HG02938 (cell line): ENCODE measurements at regions not wholly inside any gene's neighbourhood (a gene's known extent, or its start where the extent isn't known, plus 50 kb on each side); places are given as distances from the start of the nearest gene placed in this dataset.
A peak's percentile ranks its signal among the peaks of the same experiment; 100 is the strongest.
"Not testable (repeated sequence)": the region's sequence is repeated elsewhere in the genome, so short reads cannot be mapped to it uniquely, and the experiment has no call there.

Experiments
- ATAC-seq: cut with Tn5 transposase; IDR thresholded peaks from one replicate; pipeline ENCODE4 v1.9.1; 2021; ENCODE audit warnings: mild to moderate bottlenecking, moderate library complexity; ENCODE audit not compliant: unreplicated experiment

GRCh38 chr10:29734962-29735627 lies 100.3 kb upstream of the SVIL start:
- peak; percentile 45 for ATAC-seq

GRCh38 chr10:29734640-29734961 lies 99.8 kb upstream of the SVIL start:
- no peak for ATAC-seq

DNA sequence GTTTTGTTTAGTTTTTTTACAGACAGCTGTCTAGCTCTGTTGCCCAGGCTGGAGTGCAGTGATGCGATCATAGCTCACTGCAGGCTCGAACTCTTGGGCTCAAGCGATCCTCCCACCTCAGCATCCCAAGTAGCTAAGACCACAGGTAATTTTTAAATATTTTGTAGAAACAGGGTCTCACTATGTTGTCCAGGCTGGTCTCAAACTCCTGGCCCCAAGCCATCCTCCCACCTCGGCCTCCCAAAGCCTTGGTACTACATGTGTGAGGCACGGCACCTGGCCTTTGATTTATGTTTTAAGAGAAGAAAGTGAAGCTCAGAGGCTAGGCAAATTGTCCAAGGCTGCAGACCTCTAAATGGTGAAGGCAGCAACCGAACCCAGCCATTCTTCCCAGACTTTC lies 98.6 kb upstream of the SVIL start:
- ATAC-seq = no peak

DNA sequence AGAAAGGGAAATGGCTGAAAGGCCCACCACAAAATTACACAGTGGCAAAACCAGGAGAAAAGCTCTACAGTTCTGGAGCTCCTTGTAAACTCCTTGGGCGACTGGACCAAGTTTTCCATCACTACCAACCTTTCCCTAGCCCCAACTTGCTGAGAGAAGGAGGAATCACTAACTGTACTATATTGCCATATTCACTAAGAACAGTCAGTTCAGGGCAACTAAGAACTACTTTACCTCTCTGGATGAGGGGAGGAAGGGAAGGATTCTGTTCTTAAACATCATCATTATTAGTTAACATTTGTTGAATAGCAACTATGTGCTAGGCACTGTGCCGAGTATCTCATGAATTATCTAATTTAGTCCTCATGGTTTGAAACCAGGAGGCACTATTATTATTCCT lies 98.1 kb upstream of the SVIL start:
- no peak for ATAC-seq

DNA sequence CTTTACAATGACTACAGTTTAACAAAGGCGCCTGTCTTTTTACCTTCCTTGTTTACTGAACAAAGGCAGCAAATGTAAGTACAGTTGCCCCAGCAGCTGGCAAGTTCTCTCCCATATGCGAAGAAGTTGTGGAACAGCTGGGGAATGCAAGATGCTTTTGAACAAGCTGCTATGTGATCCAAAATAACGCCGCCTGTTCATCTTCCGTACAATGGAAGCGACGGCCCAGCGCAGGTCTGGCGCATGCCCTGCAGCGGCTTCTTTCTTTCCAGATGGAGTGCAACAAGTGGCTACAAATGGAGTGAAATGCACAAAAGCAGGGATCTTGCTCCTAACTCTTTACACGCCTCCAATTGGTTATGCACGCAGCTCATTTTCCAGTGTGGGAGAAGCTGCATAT lies 97.0 kb upstream of the SVIL start:
- ATAC-seq = no peak

- no peak for ATAC-seq
Observed at GRCh38 chr10:29730969-29731368, 96.2 kb upstream of the SVIL start.

DNA sequence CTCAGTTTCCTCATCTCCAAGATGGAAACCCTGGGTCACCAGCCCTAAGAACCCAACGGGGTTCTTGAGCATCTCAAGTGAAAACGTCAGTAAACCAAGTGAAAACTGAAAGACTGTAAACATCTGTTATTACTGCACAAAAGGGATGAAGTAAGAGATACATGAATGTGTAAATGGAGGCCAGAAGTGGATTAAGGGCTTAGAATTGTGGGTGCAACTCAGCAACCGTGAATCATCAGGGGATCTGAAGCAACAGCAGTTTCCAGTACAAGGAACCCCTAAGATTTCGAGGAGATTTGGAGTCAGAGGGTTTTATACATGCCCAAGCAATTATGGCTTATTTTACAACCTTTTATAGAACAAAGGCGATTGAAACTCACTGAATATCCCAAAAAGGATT lies 95.7 kb upstream of the SVIL start:
- no peak for ATAC-seq

- ATAC-seq = no peak
Observed at GRCh38 chr10:29728541-29729049, 93.8 kb upstream of the SVIL start.

DNA sequence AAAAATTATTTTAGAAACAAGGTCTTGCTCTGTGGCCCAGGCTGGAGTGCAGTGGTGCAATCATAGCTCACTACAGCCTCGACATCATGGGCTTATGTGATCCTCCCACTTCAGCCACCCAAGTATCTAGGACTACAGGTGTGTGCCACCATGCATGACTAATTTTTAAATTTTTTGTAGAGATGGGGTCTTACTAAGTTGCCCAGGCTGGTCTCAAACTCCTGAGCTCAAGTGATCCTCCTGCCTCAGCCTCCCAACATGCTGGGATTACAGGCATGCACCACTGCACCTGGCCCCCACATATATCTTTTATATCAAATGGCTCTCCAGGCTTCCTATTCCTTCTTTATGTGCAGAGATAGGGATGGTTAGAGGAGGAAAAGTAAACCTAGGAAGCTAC lies 91.2 kb upstream of the SVIL start:
- ATAC-seq = not testable (repeated sequence)

- no peak for ATAC-seq
Observed at GRCh38 chr10:29725133-29725720, 90.5 kb upstream of the SVIL start.

DNA sequence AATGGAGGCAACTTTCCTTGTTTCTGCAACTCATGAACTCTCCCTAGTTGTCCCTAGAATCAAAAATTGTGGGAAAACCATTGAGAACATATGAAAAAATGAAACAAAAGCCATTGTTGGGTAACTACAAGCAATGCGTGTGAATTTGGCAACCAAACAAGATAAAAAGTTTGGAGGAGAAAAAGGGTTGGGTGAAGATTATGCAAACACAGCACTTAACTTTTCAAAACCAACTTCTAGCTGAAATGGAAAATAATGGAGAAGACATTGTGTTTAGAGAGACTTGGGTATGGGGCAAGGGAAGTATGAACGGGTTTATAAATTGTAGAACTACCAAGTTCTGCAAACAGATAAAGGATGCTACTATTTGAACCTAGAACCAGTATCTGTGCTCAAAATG lies 89.0 kb upstream of the SVIL start:
- no peak for ATAC-seq

DNA sequence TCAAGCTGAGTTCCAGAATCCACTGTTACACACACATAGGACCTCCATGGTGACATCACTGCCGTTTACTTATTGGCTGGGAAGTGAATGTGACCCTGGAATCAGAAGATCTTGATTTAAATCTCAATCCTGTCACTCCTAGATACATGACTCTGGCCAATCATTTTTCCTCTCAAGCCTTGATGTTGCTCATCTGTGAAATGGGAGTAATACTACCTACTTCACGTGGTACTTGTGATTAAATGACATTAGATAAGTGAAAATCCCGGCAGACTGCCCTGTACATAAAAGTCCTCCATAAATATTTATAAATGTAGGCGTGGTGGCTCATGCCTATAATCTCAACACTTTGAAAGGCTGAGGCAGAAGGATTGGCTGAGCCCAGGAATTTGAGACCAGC lies 88.0 kb upstream of the SVIL start:
- ATAC-seq = no peak

GRCh38 chr10:29720149-29720548 lies 85.4 kb upstream of the SVIL start:
- ATAC-seq = no peak

GRCh38 chr10:29719281-29719675 lies 84.5 kb upstream of the SVIL start:
- no peak for ATAC-seq

- ATAC-seq = no peak
Observed at GRCh38 chr10:29715296-29715695, 80.5 kb upstream of the SVIL start.

- no peak for ATAC-seq
Observed at GRCh38 chr10:29714096-29714874, 79.5 kb upstream of the SVIL start.

DNA sequence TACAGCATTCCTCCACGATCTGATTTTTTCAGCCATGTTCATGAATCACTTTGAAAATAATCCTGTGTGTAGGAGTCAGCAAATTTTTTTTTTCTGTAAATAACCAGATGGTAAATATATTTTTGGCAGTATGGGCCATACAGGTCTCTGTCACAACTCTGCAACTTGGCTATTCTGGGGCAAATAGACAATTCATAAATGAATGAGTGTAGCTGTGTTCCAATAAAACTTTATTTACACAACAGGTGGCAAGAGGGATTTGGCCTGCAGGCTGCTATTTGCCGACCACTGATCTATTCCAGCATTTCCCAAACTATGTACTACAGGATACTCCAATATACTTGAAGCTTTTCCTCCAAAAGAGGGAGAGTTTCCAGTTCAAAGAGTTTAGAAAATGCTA lies 78.7 kb upstream of the SVIL start:
- no peak for ATAC-seq

- no peak for ATAC-seq
Observed at GRCh38 chr10:29712108-29712507, 77.3 kb upstream of the SVIL start.

GRCh38 chr10:29710128-29710527 lies 75.4 kb upstream of the SVIL start:
- ATAC-seq = no peak

DNA sequence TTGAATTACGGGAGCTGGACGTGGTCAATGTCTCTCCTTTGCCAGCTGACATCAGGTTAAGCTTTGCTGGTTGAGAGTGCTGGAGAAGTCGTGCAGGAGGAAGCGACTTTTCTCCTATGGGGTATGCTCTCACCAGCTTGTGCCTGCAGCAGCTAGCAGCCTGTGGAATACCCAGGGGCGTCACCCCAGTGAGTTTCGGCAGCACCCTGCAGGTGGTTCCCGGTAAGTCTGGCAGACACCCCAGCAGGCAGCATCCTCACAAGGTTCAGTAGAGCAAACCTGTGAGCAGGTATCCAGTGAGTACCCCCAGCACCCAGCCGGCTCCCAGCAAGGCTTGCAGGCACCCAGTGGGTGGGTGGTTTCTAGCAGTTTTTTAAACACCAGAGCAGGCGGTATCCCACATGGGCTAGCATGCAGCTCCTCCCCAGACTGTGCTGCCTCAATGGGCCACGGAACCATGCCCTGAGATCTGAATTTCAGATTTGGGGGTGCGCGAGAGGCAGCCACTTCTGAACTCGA lies 74.8 kb upstream of the SVIL start:
- no peak for ATAC-seq

GRCh38 chr10:29703271-29703670 lies 68.5 kb upstream of the SVIL start:
- no peak for ATAC-seq
